ENCODE measurements at regions not wholly inside any gene's neighbourhood (a gene's known extent, or its start where the extent isn't known, plus 50 kb on each side); places are given as distances from the start of the nearest gene placed in this dataset.

GRCh38 chrX:104330966-104331365, 76.2 kb upstream of the ESX1 start (continued):
- no peak for TF ChIP-seq ATF3 (IDR thresholded peaks at IDR 0.05; ENCODE audit: insufficient read depth, low read depth, low read length)
- TF ChIP-seq E2F6 (IDR thresholded peaks at IDR 0.05) = no peak
- no peak for TF ChIP-seq BACH1 (IDR thresholded peaks at IDR 0.05; ENCODE audit: low read length)
- TF ChIP-seq SIX5 (IDR thresholded peaks at IDR 0.05; ENCODE audit: low read depth, low read length) = no peak

All from H1 (cell line).